Testis (tissue), 2 donors: ENCODE measurements at regions not wholly inside any gene's neighbourhood (a gene's known extent, or its start where the extent isn't known, plus 50 kb on each side); places are given as distances from the start of the nearest gene placed in this dataset.
"Not testable (repeated sequence)": the region's sequence is repeated elsewhere in the genome, so short reads cannot be mapped to it uniquely, and the experiment has no call there.

Source experiments
- DNase-seq: peaks from one replicate; pipeline ENCODE4 v3.0.0-alpha.2; 2019
- H3K27ac ChIP-seq, 2 donors: fragments of 200-600 bp; sonication (generic); one replicate each; pipeline ENCODE4 v1.5.1; 2019
- H3K27me3 ChIP-seq: fragments of 200-600 bp; sonication (generic); one replicate; pipeline ENCODE4 v1.5.1; 2019
- H3K36me3 ChIP-seq: fragments of 200-600 bp; sonication (generic); one replicate; pipeline ENCODE4 v1.5.1; 2017; ENCODE audit warnings: low read depth; ENCODE audit errors: missing control alignments
- H3K4me1 ChIP-seq: fragments of 200-600 bp; sonication (generic); one replicate; pipeline ENCODE4 v1.5.1; 2019
- H3K4me3 ChIP-seq, 2 donors: fragments of 200-600 bp; sonication (generic); one replicate each; pipeline ENCODE4 v1.5.1; 2017 to 2019
- H3K9me3 ChIP-seq: fragments of 200-600 bp; sonication (generic); one replicate; pipeline ENCODE4 v1.5.1; 2017
- CTCF ChIP-seq, 3 experiments: fragments of 450-650 bp in 2 of 3; fragments of 200-600 bp in 1 of 3; sonication (generic) in 1 of 3; IDR thresholded peaks; one replicate each; pipeline ENCODE4 v1.5.1; 2016 to 2019; ENCODE audit warnings: antibody characterized with exemption in 3 of 3, mild to moderate bottlenecking in 2 of 3, moderate library complexity in 1 of 3
- POLR2A ChIP-seq: fragments of 450-650 bp; IDR thresholded peaks from one replicate; pipeline ENCODE4 v1.6.1; 2017; ENCODE audit warnings: antibody characterized with exemption, mild to moderate bottlenecking, moderate library complexity
- WGBS, 2 donors: methylation state at CpG; one replicate each; pipeline ENCODE4 v1.1.5; 2018; 5-methylcytosine and 5-hydroxymethylcytosine counted together
- intact Hi-C: fragments of 100-400 bp; cut with DNase I; formaldehyde crosslinking; loops from one replicate; pipeline ENCODE4 v1.15.1; 2023; ENCODE audit warnings: low total_unique reads

GRCh38 chr11:87712802-87713202 lies 462.4 kb downstream of the RAB38 start:
- WGBS, 2 donors = 69 to 74% methylated on average over 3 of the region's 3 CpGs

DNA sequence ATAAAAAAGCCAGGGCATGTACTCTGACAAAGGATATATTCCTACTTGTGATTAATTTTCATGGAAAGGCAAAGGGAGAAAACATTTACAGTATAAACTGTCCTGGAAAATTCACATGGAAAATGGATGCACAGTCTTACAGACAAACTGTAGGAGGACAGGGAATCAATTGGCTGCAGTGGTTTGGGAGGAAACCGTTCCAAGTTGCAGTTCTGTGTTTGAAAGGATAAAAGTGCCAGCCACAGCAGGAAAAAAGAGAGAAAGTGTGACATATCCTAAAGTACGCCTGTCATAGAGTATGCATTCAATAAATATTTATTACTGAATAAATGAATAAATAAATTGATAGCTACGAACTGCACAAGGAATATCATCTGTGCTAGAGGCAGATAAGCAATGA lies 462.9 kb downstream of the RAB38 start:
- no peaks in the 10 kb centered on the region for H3K27me3 ChIP-seq
- no peak overlapping the region for H3K27ac ChIP-seq
- H3K4me3 ChIP-seq = no peak overlapping the region
- no peaks in the 10 kb centered on the region for H3K9me3 ChIP-seq
- DNase-seq = no peak
- intact Hi-C loops = no loop called here
- TF ChIP-seq CTCF (IDR thresholded peaks at IDR 0.05) (no peak), POLR2A (no peak)
- no peaks in the 10 kb centered on the region for H3K4me1 ChIP-seq
- H3K36me3 ChIP-seq = no peaks in the 10 kb centered on the region
- WGBS, 2 donors = 49 to 51% methylated on average over 3 of the region's 3 CpGs

More at GRCh38 chr11:87712802-87713202, 462.4 kb downstream of the RAB38 start:
- intact Hi-C loops = no loop called here
- Histone ChIP-seq H3K27ac (no peak overlapping the region), H3K36me3 (no peaks in the 10 kb centered on the region), H3K4me1 (no peaks in the 10 kb centered on the region), H3K4me3 (no peak overlapping the region), H3K27me3 (no peaks in the 10 kb centered on the region), H3K9me3 (no peaks in the 10 kb centered on the region)
- TF ChIP-seq POLR2A = no peak
- no peak for TF ChIP-seq CTCF (IDR thresholded peaks at IDR 0.05)
- DNase-seq = no peak

DNA sequence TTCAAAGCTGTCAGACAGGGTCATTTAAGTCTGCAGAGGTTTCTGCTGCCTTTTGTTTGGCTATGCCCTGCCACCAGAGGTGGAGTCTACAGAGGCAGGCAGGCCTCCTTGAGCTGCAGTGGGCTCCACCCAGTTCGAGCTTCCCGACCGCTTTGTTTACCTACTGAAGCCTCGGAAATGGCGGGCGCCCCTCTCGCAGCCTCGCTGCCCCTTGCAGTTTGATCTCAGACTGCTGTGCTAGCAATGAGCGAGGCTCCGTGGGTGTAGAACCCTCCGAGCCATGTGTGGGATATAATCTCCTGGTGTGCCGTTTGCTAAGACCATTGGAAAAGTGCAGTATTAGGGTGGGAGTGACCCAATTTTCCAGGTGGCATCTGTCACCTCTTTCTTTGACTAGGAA lies 471.7 kb downstream of the RAB38 start:
- H3K27ac ChIP-seq, H3K4me1 ChIP-seq, H3K9me3 ChIP-seq, intact Hi-C loops, H3K4me3 ChIP-seq, H3K36me3 ChIP-seq, H3K27me3 ChIP-seq, DNase-seq: not testable (repeated sequence)
- 87 to 100% methylated on average over 3 to 12 of the region's 12 CpGs for WGBS, 2 donors

GRCh38 chr11:87675993-87676392 lies 499.2 kb downstream of the RAB38 start:
- Histone ChIP-seq H3K4me3 (no peak overlapping the region), H3K9me3 (no peaks in the 10 kb centered on the region), H3K36me3 (no peaks in the 10 kb centered on the region), H3K4me1 (no peaks in the 10 kb centered on the region), H3K27me3 (no peaks in the 10 kb centered on the region), H3K27ac (no peak overlapping the region)
- intact Hi-C loops = no loop called here
- DNase-seq = no peak
- WGBS, 2 donors = 42 to 58% methylated on average over 1 of the region's 1 CpG
- TF ChIP-seq POLR2A = no peak
- no peak for TF ChIP-seq CTCF (IDR thresholded peaks at IDR 0.05)

DNA sequence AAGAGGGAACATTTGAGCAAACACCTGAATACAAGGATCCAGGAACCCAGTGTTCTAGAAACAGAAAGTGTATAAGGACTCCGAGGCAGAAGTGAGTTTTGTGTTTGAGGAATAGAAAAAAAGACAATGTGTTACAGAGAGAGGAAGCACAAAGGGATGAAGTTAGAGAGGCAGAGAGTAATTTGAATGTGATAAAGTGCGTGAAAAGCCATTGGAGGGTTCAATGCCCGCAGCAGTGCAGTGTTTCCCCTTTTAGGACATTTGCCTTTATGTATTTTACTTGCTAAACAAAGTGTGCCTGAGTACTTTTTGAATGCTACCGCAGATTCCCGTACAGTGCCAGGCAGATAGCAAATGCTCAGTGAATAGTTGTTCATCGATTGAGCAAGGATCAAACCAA lies 508.5 kb downstream of the RAB38 start:
- Histone ChIP-seq H3K27ac (no peak overlapping the region), H3K27me3 (no peaks in the 10 kb centered on the region), H3K9me3 (no peaks in the 10 kb centered on the region), H3K36me3 (no peaks in the 10 kb centered on the region), H3K4me3 (no peak overlapping the region), H3K4me1 (no peaks in the 10 kb centered on the region)
- TF ChIP-seq POLR2A (no peak), CTCF (IDR thresholded peaks at IDR 0.05) (no peak)
- DNase-seq = no peak
- 74 to 83% methylated on average over 6 of the region's 6 CpGs for WGBS, 2 donors
- intact Hi-C loops = no loop called here
